ENCODE measurements at regions not wholly inside any gene's neighbourhood (a gene's known extent, or its start where the extent isn't known, plus 50 kb on each side); places are given as distances from the start of the nearest gene placed in this dataset.

DNA sequence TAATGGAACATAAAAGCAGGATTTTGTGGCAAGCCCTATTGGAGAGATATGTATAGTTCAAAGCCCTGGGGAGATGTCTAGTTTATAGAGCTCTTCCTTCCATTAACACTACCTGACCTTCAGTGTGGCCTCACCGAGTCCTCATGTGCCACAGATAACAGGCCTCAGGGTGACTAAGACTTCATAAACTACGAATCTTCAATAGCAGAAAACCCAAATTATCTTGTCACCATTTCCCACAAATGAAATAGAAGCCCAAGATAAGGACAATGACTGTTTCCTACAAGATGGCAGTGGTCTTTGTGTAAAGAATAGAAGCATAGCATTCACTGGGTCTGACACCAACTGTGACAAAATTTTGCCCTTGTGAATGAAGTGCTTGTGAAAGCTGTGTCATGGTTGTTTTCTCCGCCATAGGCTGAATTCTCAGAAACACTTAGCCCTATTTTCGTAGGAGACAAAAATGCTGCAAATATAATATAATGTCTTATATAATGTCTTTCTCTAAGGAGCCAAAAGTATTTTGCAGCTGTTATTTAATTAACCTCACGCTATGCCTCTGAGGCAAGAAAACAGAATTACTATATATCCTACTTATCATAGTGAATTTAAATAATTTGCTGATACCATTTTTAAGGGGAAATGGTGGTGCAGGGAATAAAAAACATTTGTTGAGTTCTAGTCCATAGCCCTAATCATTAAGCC, 136.7 kb upstream of the CWC22 start:
- TF ChIP-seq POLR2A (IDR thresholded peaks at IDR 0.05; ENCODE audit: low read depth, low read length) (no peak), TAF1 (IDR thresholded peaks at IDR 0.05; ENCODE audit: borderline replicate concordance, low read depth, low read length) (no peak)
